ENCODE measurements at regions not wholly inside any gene's neighbourhood (a gene's known extent, or its start where the extent isn't known, plus 50 kb on each side); places are given as distances from the start of the nearest gene placed in this dataset.

DNA sequence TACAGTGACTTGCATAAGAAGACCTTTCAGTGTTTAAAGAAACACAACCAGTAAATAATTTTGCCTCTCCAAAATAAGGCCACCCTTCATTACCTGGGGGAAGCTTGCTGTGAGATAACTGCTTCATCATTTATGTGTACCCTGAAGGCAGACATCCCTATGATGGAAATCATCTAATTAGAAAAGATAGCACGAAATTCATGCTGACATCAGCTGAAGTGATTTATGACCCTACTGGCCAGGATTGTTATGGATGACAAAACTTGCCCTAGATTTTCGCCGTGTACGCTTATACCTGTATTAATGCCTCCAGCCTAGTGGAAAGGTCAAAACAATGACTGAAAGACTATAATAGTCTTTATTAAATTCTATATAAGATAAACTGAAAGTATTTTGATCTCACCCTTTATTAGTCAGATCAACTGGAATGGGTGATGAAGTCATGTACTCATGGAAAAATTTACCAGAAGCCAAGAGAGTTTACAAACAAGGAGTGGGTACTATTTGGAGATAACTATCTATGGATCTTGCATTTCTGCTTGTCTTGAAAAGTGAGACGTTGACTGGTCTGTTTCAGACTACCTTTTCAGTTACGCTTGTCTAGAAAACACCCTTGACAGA lies 114.2 kb downstream of the PPP1R3A start:
- TF ChIP-seq, protein P1, sequence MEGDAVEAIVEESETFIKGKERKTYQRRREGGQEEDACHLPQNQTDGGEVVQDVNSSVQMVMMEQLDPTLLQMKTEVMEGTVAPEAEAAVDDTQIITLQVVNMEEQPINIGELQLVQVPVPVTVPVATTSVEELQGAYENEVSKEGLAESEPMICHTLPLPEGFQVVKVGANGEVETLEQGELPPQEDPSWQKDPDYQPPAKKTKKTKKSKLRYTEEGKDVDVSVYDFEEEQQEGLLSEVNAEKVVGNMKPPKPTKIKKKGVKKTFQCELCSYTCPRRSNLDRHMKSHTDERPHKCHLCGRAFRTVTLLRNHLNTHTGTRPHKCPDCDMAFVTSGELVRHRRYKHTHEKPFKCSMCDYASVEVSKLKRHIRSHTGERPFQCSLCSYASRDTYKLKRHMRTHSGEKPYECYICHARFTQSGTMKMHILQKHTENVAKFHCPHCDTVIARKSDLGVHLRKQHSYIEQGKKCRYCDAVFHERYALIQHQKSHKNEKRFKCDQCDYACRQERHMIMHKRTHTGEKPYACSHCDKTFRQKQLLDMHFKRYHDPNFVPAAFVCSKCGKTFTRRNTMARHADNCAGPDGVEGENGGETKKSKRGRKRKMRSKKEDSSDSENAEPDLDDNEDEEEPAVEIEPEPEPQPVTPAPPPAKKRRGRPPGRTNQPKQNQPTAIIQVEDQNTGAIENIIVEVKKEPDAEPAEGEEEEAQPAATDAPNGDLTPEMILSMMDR (IDR thresholded peaks at IDR 0.05): no peak
- TF ChIP-seq POLR2A (IDR thresholded peaks at IDR 0.05): no peak

Measured in uterus (tissue), 2 donors.